Left ventricle myocardium superior (tissue), 1 donor: ENCODE measurements at regions not wholly inside any gene's neighbourhood (a gene's known extent, or its start where the extent isn't known, plus 50 kb on each side); places are given as distances from the start of the nearest gene placed in this dataset.
"Not testable (repeated sequence)": the region's sequence is repeated elsewhere in the genome, so short reads cannot be mapped to it uniquely, and the experiment has no call there.

ENCODE experiments used
- ATAC-seq: fragments of 200-7000 bp; cut with Tn5 transposase; one replicate; pipeline ENCODE4 v1.9.1; 2020; ENCODE audit warnings: mild to moderate bottlenecking, moderate library complexity
- DNase-seq: peaks from one replicate; pipeline ENCODE4 v3.0.0-alpha.2; 2020
- intact Hi-C: fragments of 100-400 bp; cut with micrococcal nuclease; formaldehyde crosslinking; loops from one replicate; pipeline ENCODE4 v1.11.0; 2022
- donor health status: DM: no; HTN: yes; CAD: no; lungs with severe emphysema.

DNA sequence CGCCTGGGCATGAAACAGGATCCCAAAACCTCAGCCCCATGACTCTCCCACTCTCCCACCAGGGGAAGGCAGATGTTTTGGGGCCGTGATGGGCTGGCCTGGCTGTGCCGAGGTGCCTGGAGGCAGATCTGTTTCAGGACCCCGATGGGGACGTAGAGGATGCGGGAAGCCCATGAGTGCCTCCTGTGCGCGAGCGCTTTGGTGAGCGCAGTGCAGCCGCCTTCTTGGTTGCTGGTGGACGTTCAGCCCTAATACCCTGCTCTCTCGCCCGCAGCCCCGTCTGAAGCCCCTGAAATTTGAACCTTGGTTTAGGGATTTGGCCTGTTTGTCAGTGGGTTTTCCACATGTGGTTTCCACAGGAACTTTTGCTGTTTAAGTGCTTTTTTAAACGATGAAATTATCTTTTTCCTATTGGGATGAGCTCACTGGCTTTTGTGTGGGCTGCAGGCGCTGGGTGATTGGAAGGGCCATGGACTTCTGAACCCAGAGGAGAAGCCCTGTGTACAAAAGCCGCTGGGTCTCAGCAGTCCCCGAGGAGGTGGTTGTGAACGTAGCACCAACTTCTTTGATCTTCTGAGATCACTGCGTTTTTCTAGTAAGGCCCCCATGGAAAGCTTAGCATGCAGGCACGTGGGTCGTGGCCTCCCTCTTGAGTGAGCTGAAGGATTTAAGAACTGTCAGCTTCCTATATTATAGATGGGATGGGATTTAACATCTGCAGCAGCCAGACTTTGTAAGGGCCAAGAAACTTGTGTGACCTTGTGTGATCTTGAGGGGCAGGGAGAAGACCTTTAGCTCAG is 148.9 kb upstream of the ZNF469 start:
- intact Hi-C loops, DNase-seq, ATAC-seq: not testable (repeated sequence)

DNA sequence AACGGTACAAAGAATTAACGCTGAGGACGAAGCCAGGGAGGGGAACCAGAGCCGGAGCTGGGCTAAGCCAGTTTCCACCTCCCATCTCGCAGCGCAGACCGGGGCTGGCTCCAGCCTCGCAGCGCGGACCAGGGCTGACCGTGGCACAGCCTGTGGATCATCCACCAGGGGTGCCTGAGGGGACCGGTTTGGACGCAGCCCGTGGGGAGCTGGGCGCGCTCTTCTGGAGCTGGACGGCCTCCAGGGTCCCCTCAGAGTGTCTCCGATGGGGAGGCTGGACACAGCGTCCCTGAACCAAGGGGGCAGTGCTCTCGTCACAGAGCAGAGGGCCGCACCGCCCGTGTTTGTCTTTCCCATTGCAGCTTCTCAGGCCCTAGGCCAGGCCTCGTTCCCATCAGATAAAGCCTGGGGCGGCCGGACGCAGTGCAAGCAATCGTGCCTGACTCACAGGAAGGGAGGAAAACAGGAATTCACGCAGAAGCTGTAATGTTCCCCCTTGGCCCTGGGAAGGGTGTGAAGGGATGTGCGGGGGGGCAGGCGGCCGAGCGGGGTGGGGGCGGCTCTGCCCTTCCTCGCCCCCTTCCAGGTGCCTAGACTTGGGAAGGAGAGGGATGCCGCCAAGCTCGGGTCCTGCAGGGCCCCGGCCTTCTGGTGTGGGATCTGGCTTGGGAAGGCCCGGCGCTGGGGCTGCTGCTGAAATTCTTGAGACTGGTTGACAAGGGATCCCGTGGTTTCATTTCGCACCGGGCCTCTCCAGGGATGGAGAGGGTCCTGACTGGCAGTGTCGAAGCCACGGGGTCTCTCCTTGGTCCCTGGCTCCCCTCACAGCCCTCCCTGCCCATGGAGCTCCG is 148.1 kb upstream of the ZNF469 start:
- ATAC-seq (peak; percentile 86), DNase-seq (peak; percentile 68)
- intact Hi-C loops: not testable (repeated sequence)

DNA sequence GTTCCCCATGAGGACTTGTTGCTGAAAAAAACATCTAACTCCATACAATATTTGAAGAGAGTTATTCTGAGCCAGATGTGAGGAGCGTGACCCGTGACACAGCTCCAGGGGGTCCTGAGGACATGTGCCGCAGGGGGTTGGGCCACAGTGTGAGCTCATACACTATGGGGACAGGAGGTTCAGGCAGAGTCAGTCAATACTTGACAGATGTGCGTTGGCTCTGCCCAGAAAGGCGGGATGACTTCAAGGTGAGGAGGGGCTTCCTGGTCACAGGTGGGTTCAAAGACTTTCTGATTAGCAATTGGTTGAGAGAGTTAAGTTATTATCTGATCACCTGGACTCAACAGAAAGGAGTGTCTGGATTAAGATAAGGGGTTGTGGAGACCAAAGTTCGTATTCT is 147.1 kb upstream of the ZNF469 start:
- DNase-seq, intact Hi-C loops, ATAC-seq: not testable (repeated sequence)

DNA sequence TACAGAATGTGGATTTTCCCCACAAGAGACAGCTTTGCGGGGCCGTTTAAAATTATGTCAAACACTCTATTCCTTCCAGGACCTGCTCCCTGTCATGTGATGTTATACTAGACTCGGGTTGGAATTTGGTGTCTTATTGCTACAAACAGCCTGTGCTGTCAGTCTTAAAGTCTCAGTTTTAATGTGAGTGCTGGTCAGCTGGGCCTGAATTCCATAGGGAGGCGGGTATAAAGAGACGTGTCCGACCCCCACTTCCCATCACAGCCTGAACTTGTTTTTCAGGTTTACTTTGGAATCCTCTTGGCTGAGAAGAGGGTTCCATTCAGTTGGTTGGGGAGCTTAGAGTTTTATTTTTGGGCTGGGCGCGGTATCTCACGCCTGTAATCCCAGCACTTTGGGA is 146.5 kb upstream of the ZNF469 start:
- ATAC-seq, intact Hi-C loops, DNase-seq: not testable (repeated sequence)

DNA sequence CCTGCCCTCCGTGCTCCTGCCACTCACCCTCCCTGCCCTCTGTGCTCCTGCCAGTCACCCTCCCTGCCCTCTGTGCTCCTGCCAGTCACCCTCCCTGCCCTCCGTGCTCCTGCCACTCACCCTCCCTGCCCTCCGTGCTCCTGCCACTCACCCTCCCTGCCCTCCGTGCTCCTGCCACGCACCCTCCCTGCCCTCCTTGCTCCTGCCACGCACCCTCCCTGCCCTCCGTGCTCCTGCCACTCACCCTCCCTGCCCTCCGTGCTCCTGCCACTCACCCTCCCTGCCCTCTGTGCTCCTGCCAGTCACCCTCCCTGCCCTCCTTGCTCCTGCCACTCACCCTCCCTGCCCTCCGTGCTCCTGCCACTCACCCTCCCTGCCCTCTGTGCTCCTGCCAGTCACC is 145.4 kb upstream of the ZNF469 start:
- DNase-seq, intact Hi-C loops, ATAC-seq: not testable (repeated sequence)

- intact Hi-C loops, DNase-seq, ATAC-seq: not testable (repeated sequence)
Measured at GRCh38 chr16:88237761-88238415, 144.9 kb upstream of the ZNF469 start.

GRCh38 chr16:88238732-88239274 is 144.0 kb upstream of the ZNF469 start:
- intact Hi-C loops: not testable (repeated sequence)
- ATAC-seq: peak; percentile 84

GRCh38 chr16:88240118-88240517 is 142.6 kb upstream of the ZNF469 start:
- intact Hi-C loops, ATAC-seq: not testable (repeated sequence)

More at GRCh38 chr16:88238732-88239274, 144.0 kb upstream of the ZNF469 start:
- DNase-seq: peak; percentile 92

DNA sequence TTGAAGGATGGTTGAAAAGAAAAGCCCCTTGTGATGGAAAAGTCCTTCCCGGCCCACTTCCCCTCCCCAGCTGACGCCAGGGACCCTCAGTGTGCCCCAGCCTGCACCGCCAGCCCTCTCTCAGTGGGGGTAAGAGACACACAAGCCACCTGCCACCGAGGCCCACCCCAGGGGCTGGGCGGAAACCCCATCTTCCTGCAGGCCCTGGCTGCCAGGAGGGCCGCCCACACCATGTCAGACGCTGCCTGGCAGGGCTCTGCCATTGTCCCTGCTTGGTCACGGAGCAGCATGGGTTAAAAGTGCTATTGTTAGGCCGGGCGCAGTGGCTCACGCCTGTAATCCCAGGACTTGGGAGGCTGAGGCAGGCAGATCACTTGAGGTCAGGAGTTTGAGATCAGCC is 142.0 kb upstream of the ZNF469 start:
- DNase-seq, intact Hi-C loops, ATAC-seq: not testable (repeated sequence)

More at GRCh38 chr16:88240118-88240517, 142.6 kb upstream of the ZNF469 start:
- DNase-seq: not testable (repeated sequence)

- intact Hi-C loops, ATAC-seq, DNase-seq: not testable (repeated sequence)
Measured at GRCh38 chr16:88241404-88242311, 141.1 kb upstream of the ZNF469 start.

GRCh38 chr16:88242312-88243295 is 140.2 kb upstream of the ZNF469 start:
- ATAC-seq, DNase-seq, intact Hi-C loops: not testable (repeated sequence)

DNA sequence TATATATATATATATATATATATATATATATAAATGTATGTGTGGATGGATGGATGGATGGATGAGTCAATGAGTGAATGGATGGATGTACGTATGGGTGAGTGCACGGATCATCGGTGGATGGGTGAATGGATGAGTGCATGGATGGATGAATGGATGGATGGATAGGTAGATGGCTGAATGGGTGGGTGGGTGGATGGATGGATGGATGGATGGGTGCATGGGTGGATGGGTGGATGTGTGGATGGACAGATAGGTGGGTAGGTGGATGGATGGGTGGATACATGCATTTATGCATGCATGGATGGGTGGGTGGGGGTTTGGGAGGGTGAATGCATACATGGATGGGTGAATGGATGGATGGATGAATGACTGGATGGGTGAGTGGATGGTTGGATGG is 138.8 kb upstream of the ZNF469 start:
- intact Hi-C loops, DNase-seq, ATAC-seq: not testable (repeated sequence)

GRCh38 chr16:88245241-88246081 is 137.3 kb upstream of the ZNF469 start:
- intact Hi-C loops: not testable (repeated sequence)
- DNase-seq: peak; percentile 86
- ATAC-seq: peak; percentile 93

GRCh38 chr16:88246955-88247582 is 135.7 kb upstream of the ZNF469 start:
- DNase-seq, intact Hi-C loops, ATAC-seq: not testable (repeated sequence)

- ATAC-seq, intact Hi-C loops, DNase-seq: not testable (repeated sequence)
Measured at GRCh38 chr16:88247583-88247966, 135.2 kb upstream of the ZNF469 start.
